ENCODE measurements at regions not wholly inside any gene's neighbourhood (a gene's known extent, or its start where the extent isn't known, plus 50 kb on each side); places are given as distances from the start of the nearest gene placed in this dataset.

DNA sequence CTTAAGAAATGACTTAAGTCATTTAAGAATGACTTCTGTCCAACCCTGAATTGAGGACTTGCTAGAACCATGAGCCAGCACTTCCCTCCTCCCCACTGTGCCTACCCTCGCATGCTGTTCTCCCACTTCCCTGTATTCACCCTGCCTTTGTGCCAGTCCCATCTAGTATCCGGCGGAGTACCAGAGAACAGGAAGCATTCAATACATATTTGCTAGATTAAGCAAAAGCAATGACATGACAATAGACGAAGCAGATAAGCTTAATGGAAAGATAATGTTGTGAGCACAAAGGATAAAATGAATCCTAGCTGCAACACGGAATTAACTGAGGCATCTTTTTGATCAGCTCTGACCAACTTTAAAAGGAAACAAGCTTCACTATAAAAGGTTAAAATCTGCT is 328.5 kb downstream of the TDRD15 start:
- DNase-seq: no peak

GRCh38 chr2:21452678-21453077 is 328.9 kb downstream of the TDRD15 start:
- DNase-seq: no peak

- no peak for DNase-seq
These were observed 330.1 kb downstream of the TDRD15 start for GRCh38 chr2:21453723-21454450.

DNA sequence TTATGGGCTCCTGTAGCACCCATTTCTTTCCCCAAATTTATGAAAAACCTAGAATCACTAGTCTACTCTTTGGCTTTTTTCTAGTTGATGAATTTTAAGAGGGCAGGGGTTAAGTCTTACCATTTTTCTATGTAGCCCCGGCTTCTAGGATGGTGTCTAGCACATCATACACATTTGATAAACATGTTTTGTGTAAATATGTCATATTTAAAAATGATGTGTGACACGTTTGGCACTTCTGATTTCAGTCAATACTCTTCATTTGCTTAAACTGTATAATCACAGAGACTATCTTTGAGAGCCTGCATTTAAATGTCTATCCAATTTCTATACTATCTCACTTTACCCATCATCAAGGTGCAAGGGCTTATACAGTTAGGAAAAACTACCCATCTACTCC is 331.1 kb downstream of the TDRD15 start:
- no peak for DNase-seq

GRCh38 chr2:21461754-21462240 is 338.0 kb downstream of the TDRD15 start:
- DNase-seq: no peak

DNA sequence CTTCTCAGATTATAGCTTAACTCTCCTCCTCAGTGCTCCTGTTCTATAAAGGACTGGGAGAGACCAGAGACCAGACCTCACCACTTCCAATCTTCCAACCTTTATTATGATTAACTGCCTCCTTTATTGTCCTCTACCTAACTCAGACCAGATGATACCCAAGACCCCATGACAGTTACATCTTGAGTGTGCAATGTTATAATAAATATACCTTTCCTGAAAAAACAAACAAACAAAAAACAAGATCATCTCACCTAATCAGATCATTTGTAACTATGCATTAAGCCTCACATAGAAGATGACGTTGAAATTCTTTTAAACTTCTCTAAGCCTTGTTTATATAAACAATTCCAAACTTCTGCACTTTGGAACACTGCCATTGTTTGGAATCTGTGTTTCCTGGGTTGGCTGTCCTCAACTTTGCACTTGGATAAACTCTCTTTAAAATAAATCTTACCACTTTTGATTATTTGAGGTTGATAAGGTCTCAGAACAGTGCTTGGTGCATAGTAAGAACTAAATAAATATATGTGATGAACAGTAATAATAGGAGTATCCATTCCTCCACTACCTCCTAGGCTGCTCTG is 342.7 kb downstream of the TDRD15 start:
- no peak for DNase-seq

GRCh38 chr2:21467280-21467818 is 343.6 kb downstream of the TDRD15 start:
- DNase-seq: no peak

DNA sequence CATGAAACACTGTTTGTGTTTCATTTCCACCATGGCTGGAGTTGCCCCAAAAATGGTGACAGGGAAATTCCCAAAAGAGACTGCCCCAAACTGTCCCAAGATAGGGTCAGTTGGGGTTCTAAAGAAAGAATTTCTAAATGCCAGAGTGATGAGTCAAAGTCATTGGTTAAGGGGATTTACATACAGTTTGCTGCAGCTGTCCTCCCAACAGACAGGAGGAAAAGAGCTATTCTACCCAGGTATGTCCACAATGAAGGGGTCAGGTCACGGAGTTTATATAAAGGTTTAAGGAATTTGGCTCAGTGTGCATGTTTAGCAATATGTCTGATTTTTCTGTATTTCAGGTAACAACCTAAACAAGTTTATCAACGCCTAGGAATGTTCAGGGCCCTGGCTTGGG is 344.1 kb downstream of the TDRD15 start:
- no peak for DNase-seq

GRCh38 chr2:21468624-21469023 is 344.9 kb downstream of the TDRD15 start:
- DNase-seq: no peak

DNA sequence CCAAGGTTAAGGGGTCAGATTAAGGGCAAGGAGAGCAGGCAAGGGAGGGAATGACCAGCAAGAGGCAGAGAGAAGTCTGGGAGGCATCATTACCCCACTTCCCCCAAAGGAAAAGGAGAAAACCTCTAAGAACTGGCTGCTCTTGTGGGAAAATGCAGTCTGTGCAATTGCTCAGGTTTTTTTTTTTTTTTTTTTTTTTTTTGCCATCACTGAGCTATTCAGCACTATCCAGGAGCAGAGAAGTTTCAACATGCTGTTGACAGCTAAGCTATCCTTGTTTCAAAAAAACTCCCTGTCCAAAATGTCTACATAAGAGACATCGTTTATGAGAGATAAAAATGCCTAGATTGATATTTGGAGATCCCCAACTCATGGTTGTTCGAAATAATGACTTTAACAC is 345.4 kb downstream of the TDRD15 start:
- DNase-seq: no peak

- DNase-seq: no peak
These were observed 345.8 kb downstream of the TDRD15 start for GRCh38 chr2:21469564-21469963.

DNA sequence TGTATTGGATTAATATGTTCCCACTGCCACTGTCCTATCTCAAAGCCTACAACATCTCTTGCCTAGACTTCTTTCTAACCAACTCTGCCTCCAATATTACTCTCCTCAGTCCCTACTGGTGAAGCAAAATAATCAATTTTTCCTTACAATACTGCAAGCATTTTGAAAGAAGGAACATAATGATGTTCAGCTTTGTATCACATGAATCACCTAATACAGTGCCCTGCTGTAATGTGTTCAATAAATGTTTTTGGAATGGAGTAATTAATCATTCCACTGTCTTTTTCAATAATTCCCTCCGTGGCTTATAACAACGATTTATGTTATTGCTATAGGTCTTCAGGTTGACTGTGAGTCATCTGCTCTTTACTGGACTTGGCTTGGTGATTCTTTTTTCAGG is 356.4 kb downstream of the TDRD15 start:
- no peak for DNase-seq

- no peak for DNase-seq
These were observed 360.9 kb downstream of the TDRD15 start for GRCh38 chr2:21484643-21485042.

- DNase-seq: no peak
These were observed 362.7 kb downstream of the TDRD15 start for GRCh38 chr2:21486445-21486844.

DNA sequence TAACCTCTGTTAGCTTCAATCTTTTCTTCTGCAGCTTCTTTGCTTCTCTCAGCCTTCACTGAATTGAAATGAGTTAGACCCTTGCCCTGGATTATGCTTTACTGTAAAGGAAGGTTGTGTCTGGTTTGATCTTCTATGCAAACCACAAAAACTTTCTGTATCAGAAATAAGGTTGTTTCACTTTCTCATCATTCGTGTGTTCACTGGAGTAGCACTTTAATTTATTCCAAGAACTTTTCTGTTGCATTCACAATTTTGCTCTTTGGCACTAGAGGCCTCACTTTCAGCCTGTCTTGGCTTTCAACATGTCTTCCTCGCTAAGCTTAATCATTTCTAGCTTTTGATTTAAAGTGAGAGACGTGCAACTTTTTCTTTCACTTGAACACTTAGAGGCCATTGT is 365.3 kb downstream of the TDRD15 start:
- no peak for DNase-seq

- DNase-seq: no peak
These were observed 374.2 kb downstream of the TDRD15 start for GRCh38 chr2:21498016-21498415.

GRCh38 chr2:21500401-21500945 is 376.7 kb downstream of the TDRD15 start:
- DNase-seq: no peak

GRCh38 chr2:21501376-21502027 is 377.7 kb downstream of the TDRD15 start:
- DNase-seq: no peak

DNA sequence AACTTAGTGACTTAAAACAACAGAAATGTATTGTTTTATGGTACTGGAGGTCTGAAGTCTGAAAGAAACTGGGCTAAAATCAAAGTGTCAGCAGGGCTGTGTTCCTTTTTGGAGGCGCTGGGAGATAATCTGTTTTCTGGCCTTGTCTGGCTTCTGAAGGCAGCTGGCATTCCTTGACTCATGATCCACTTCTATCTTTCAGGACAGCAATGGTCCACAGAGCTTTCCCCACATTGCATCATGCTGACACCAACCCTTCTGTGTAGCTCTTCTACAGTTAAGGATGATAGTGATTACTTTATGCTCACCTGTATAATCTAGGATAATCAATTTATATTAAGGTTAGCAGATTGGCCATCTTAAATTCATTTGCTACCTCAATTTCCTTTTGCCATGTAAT is 392.1 kb downstream of the TDRD15 start:
- DNase-seq: no peak

- DNase-seq: no peak
These were observed 395.6 kb downstream of the TDRD15 start for GRCh38 chr2:21519412-21519811.

- no peak for DNase-seq
These were observed 396.1 kb downstream of the TDRD15 start for GRCh38 chr2:21519821-21520220.

- DNase-seq: no peak
These were observed 412.1 kb downstream of the TDRD15 start for GRCh38 chr2:21535826-21536225.

- DNase-seq: no peak
These were observed 415.9 kb downstream of the TDRD15 start for GRCh38 chr2:21539685-21540084.

DNA sequence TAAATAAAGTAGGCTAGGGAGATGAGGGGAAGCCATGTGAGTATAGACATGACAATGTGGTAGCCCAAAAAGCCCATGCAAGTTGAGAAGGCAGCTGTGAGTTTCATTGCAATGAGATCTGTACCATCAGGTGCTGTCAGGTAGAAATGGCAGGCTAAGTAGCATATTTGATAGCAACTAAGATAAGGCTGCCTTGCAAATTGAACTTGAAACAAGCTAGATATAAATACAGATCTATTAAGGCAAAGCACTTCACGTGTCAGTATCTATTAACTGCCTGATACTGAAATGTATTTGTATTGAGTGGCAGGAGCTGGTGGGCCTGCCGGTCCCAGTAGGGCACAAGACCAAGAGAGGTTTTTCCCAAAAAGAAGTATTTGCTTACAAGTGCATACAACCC is 419.9 kb downstream of the TDRD15 start:
- DNase-seq: no peak
